ENCODE measurements at regions not wholly inside any gene's neighbourhood (a gene's known extent, or its start where the extent isn't known, plus 50 kb on each side); places are given as distances from the start of the nearest gene placed in this dataset.

DNA sequence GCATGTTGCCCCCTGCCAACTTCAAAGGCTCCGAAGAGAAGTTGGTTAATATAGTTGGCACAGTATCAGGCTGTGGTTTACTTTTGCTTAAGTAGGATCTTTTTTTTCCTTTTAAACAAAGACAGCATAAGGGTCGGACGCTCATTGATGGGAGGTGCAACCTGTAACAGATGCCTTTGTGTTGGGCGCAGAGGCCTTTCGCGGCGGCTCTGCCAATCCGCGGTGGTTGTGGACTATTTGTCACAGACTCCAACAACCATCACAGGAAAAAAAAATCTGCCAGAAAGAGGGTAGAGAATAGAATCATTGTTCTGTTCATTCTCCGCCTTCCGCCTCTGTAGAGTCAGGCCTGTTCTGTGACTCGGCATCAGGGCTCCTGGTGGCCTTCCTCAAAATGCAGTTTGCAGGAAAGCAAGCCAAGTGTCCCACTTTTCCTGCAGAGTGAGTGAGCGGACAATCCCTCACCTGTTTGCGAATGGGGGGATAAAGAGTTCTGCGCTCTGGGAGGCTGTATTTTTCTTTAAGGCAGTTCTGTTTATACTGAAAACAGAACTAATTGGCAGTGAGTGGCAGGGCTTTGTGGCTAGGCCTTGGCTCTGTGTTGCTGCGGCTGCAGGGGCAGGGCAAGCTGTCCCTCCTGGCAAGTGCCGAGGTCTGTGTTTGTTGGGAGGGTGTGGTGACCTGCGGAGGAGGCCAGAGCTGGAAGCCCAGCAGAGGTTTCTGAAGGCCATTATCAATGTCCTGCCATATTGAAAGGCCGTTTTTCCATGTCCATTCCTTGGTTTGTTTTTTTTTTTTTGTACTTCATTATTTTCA lies 83.0 kb upstream of the PIWIL1 start:
- TF ChIP-seq, protein P1, sequence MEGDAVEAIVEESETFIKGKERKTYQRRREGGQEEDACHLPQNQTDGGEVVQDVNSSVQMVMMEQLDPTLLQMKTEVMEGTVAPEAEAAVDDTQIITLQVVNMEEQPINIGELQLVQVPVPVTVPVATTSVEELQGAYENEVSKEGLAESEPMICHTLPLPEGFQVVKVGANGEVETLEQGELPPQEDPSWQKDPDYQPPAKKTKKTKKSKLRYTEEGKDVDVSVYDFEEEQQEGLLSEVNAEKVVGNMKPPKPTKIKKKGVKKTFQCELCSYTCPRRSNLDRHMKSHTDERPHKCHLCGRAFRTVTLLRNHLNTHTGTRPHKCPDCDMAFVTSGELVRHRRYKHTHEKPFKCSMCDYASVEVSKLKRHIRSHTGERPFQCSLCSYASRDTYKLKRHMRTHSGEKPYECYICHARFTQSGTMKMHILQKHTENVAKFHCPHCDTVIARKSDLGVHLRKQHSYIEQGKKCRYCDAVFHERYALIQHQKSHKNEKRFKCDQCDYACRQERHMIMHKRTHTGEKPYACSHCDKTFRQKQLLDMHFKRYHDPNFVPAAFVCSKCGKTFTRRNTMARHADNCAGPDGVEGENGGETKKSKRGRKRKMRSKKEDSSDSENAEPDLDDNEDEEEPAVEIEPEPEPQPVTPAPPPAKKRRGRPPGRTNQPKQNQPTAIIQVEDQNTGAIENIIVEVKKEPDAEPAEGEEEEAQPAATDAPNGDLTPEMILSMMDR (IDR thresholded peaks at IDR 0.05; ENCODE audit: insufficient read depth, low read length) = no peak
- H3K4me3 ChIP-seq (ENCODE audit: low read depth, low read length) = no peak overlapping the region
- no peak for DNase-seq (ENCODE audit: low read depth)

DNA sequence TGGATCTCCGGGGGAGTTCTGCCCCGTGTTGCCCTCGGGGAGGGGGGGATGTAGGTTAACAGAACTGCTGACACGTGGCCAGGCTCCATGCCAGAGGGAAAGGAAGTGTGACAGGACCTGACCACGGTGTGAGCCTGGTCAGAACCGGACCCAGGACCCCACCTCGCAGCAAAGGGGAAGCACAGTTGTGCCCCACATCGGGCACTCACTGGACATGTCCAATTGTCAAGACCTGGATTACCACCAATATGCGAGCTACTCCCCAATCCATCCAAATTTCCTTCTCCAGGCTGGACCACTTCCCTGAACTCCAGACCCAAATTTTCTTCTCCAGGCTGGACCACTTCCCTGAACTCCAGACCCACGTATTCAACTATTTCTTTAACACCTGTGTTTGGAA lies 78.8 kb upstream of the PIWIL1 start:
- no peak overlapping the region for H3K4me3 ChIP-seq (ENCODE audit: low read depth, low read length)
- TF ChIP-seq, protein P1 (IDR thresholded peaks at IDR 0.05; ENCODE audit: insufficient read depth, low read length) = no peak
- no peak for DNase-seq (ENCODE audit: low read depth)

DNA sequence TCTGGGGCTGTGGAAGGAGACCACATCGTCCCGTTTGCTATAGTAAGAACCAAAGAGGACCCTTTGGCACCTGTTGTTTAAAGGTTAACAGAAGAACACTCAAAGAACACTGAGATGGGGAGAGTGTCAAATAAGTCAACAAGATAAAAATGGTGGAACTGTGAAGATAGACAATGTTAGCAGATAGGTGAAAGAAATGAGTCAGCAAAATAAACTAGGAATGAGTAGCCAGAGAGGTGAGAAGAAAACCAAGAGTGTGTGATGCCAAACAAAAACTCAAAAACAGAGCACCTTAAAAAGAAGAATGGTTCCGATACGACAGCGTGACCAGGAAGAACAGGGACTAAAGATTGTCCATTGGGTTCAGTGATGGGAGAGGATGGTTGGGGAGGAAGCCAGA lies 74.7 kb upstream of the PIWIL1 start:
- DNase-seq (ENCODE audit: low read depth) = no peak
- TF ChIP-seq, protein P1 (IDR thresholded peaks at IDR 0.05; ENCODE audit: insufficient read depth, low read length) = no peak
- no peak overlapping the region for H3K4me3 ChIP-seq (ENCODE audit: low read depth, low read length)

DNA sequence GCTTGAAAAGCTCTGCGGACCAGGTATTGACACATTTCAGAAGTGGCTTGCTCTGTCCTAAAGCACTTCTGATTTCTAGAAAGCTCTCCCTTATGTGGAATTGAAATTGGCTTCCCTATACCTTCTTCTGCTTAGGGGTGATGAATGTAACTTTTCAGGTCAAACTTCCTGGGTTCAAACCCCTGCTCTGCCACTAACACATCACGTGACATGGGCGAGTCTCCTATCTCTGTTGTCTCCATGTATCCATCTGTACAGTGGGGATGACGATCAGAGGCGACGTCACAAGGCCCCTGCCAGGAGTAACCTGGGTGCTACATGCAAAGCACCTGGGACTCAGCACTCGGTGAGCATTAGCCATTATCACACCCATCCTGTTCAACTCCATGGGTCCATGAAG lies 73.7 kb upstream of the PIWIL1 start:
- TF ChIP-seq, protein P1 (IDR thresholded peaks at IDR 0.05; ENCODE audit: insufficient read depth, low read length) = no peak
- no peak overlapping the region for H3K4me3 ChIP-seq (ENCODE audit: low read depth, low read length)
- DNase-seq (ENCODE audit: low read depth) = no peak

DNA sequence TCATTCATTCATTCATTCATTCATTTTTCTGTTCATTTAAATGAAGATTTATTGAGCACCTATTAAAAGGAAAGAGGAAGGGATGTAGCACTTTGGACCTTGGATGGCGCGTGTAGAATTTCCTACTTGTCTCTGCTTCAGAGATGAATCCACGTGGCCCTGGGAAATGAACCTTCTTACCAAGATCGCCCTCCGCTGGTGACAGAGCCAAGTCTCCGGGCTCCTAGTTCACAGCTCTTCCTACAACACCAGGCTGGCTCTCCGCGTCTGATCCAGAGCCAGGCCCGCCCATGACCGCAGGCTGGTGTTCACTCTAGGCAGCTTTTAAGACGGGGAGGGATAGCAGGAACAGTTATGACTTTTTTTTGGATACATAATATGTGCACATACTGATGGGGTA lies 70.9 kb upstream of the PIWIL1 start:
- H3K4me3 ChIP-seq (ENCODE audit: low read depth, low read length) = no peak overlapping the region

DNA sequence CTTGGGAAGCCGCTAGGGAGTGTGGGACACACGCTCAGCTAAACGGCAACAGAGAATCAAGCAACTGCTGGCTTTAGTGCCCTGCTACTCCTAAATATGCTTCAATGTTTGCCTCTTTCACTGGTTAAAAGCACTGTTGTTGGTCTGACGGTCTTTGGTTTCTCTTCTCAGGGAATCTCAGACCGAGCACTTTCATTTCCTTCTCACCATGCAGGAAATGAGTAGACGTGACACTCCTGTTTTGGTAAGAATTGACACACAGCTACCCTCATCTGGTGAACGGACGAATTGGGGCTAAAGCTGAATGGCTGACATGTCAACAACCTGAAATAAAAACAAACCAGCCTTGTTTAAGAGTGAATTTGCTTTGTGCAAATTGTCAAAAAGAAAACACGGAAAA lies 57.5 kb upstream of the PIWIL1 start:
- no peak for DNase-seq (ENCODE audit: low read depth)
- H3K4me3 ChIP-seq (ENCODE audit: low read depth, low read length) = no peak overlapping the region
- TF ChIP-seq, protein P1 (IDR thresholded peaks at IDR 0.05; ENCODE audit: insufficient read depth, low read length) = no peak

More for the DNA sequence above, 70.9 kb upstream of the PIWIL1 start:
- TF ChIP-seq, protein P1 (IDR thresholded peaks at IDR 0.05; ENCODE audit: insufficient read depth, low read length) = no peak
- no peak for DNase-seq (ENCODE audit: low read depth)

DNA sequence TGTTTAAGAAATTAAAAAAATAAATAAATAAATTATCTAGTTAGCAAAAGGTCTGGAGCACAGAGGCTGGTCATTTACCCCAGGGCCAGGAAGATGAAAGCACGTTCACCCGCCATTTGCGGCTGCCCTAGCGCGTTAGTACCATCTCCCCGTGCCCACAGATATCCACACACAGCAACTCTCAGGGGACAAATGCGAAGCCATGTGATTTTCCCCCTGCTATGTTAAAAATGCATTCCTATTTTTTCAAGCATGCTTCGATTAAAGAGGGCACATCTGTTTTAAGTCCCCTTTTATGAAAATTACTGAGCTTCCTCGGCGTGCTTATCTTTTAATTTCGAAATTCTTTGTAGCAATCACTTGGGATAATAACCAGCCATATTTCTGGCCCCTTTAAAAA lies 56.9 kb upstream of the PIWIL1 start:
- H3K4me3 ChIP-seq (ENCODE audit: low read depth, low read length) = no peak overlapping the region
- DNase-seq (ENCODE audit: low read depth) = no peak
- TF ChIP-seq, protein P1 (IDR thresholded peaks at IDR 0.05; ENCODE audit: insufficient read depth, low read length) = no peak

Measured in fibroblast of the aortic adventitia (primary cell).